KMS-11 (cell line): ENCODE measurements at regions not wholly inside any gene's neighbourhood (a gene's known extent, or its start where the extent isn't known, plus 50 kb on each side); places are given as distances from the start of the nearest gene placed in this dataset.

Source experiments
- H2AFZ ChIP-seq: fragments of 200-600 bp; sonication (generic); 2 replicates; pipeline ENCODE4 v1.6.1; 2016; ENCODE audit warnings: antibody characterized with exemption, mixed run types, low read depth
- H3K27ac ChIP-seq: fragments of 200-600 bp; sonication (generic); 2 replicates; pipeline ENCODE4 v1.6.1; 2016; ENCODE audit warnings: mild to moderate bottlenecking, mixed run types
- H3K27me3 ChIP-seq: fragments of 200-600 bp; sonication (generic); 2 replicates; pipeline ENCODE4 v1.6.1; 2017; ENCODE audit warnings: mild to moderate bottlenecking, low read depth, mixed run types, moderate library complexity; ENCODE audit not compliant: insufficient read depth
- H3K36me3 ChIP-seq: fragments of 200-600 bp; sonication (generic); 2 replicates; pipeline ENCODE4 v1.6.1; 2017; ENCODE audit warnings: mild to moderate bottlenecking, mixed run types; ENCODE audit not compliant: insufficient read depth
- H3K4me1 ChIP-seq: fragments of 200-600 bp; sonication (generic); 2 replicates; pipeline ENCODE4 v1.6.1; 2016; ENCODE audit warnings: mild to moderate bottlenecking, low read depth, mixed run types; ENCODE audit not compliant: poor library complexity, severe bottlenecking
- H3K4me2 ChIP-seq: fragments of 200-600 bp; sonication (generic); 2 replicates; pipeline ENCODE4 v1.7.0; 2016; ENCODE audit warnings: mild to moderate bottlenecking, mixed run types
- H3K4me3 ChIP-seq: fragments of 200-600 bp; sonication (generic); IDR thresholded peaks from 2 replicates; pipeline ENCODE4 v1.6.1; 2017; ENCODE audit warnings: low read depth, low read length, mixed read lengths; ENCODE audit not compliant: insufficient read depth
- H3K79me2 ChIP-seq: fragments of 200-600 bp; sonication (generic); 2 replicates; pipeline ENCODE4 v1.6.1; 2016; ENCODE audit warnings: low read depth, mixed run types; ENCODE audit not compliant: insufficient read depth
- H3K9ac ChIP-seq: fragments of 200-600 bp; sonication (generic); 2 replicates; pipeline ENCODE4 v1.6.1; 2016; ENCODE audit warnings: mild to moderate bottlenecking, mixed run types
- H4K20me1 ChIP-seq: fragments of 200-600 bp; sonication (generic); 2 replicates; pipeline ENCODE4 v1.6.1; 2016; ENCODE audit warnings: mild to moderate bottlenecking, mixed run types; ENCODE audit not compliant: insufficient read depth
- TF ChIP-seq, protein P1 (sequence below): fragments of 200-600 bp; sonication (generic); conservative IDR thresholded peaks from 2 replicates; pipeline ENCODE4 v1.6.1; 2017; ENCODE audit warnings: low read depth, mild to moderate bottlenecking, antibody characterized with exemption, low read length, moderate library complexity, mixed read lengths

DNA sequence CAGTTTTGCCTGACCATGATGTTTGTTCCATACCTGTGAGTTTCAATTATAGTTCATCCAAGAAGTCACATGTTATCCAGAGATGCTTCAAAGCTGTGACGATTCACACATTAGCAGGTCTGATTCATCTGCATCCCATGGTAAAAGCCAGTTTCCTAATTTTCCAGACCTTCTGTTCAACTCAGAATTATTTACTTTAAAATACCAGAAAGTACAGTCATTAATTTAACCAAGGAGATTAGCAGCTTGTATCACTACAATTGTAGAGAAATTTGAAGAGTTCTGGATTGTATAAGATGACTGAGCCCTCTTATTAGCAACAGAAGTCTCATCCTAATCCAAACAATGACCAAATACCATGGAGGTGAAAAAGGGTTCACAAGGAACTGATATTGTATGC, 76.1 kb upstream of the THBS1 start:
- H3K4me3 ChIP-seq: no peak overlapping the region
- TF ChIP-seq, protein P1, sequence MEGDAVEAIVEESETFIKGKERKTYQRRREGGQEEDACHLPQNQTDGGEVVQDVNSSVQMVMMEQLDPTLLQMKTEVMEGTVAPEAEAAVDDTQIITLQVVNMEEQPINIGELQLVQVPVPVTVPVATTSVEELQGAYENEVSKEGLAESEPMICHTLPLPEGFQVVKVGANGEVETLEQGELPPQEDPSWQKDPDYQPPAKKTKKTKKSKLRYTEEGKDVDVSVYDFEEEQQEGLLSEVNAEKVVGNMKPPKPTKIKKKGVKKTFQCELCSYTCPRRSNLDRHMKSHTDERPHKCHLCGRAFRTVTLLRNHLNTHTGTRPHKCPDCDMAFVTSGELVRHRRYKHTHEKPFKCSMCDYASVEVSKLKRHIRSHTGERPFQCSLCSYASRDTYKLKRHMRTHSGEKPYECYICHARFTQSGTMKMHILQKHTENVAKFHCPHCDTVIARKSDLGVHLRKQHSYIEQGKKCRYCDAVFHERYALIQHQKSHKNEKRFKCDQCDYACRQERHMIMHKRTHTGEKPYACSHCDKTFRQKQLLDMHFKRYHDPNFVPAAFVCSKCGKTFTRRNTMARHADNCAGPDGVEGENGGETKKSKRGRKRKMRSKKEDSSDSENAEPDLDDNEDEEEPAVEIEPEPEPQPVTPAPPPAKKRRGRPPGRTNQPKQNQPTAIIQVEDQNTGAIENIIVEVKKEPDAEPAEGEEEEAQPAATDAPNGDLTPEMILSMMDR: no peak
- peaks cover 42% of the 10 kb centered on the region for H3K4me1 ChIP-seq
- H3K36me3 ChIP-seq: no peaks in the 10 kb centered on the region
- no peaks in the 10 kb centered on the region for H3K27me3 ChIP-seq
- H3K27ac ChIP-seq: no peak overlapping the region
- no peaks in the 10 kb centered on the region for H4K20me1 ChIP-seq
- H3K4me2 ChIP-seq: no peak overlapping the region
- H3K79me2 ChIP-seq: no peaks in the 10 kb centered on the region
- no peak overlapping the region for H2AFZ ChIP-seq
- H3K9ac ChIP-seq: no peak overlapping the region

DNA sequence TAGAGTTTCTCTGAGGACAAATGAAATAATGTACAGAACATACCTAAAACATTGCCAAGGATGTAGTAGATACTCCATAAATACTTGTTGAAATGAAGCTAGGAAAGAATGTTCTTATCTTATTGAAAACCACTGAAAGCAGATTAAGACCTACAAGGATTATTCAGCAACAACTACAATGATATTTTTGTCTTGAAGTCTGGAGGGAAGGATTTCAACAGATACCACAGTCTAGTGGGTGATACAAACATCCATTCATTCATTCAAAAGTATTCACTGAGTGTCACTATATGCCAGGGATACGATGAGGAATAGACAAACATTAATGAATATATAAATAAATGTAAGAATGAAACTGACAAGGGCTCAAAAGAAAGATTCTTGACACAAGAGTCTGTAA, 74.7 kb upstream of the THBS1 start:
- no peak overlapping the region for H3K4me2 ChIP-seq
- no peaks in the 10 kb centered on the region for H3K36me3 ChIP-seq
- no peak overlapping the region for H3K4me3 ChIP-seq
- H4K20me1 ChIP-seq: no peaks in the 10 kb centered on the region
- no peak overlapping the region for H2AFZ ChIP-seq
- peaks cover 34% of the 10 kb centered on the region for H3K4me1 ChIP-seq
- no peak overlapping the region for H3K27ac ChIP-seq
- no peaks in the 10 kb centered on the region for H3K27me3 ChIP-seq
- no peaks in the 10 kb centered on the region for H3K79me2 ChIP-seq
- TF ChIP-seq, protein P1: no peak
- no peak overlapping the region for H3K9ac ChIP-seq

DNA sequence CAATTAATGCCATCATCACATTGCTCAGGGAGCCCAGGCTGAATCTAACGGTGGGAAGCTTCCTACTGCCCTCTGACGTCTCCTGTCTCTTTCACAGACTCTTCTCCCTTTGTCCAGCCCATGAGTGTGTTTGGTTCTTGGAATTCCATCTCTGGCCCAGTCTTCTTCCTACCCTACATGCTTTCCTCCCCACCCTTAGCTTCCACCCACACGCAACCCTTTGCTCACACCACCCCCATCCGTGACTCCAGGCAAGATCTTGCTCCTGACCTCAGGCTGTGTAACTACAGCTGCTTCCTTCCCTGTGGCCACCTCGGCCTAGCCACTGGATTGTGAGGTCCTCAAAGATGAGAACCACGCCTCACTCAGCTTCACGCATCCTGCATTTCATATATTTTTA, 72.3 kb upstream of the THBS1 start:
- H4K20me1 ChIP-seq: no peaks in the 10 kb centered on the region
- H3K36me3 ChIP-seq: no peaks in the 10 kb centered on the region
- H3K4me1 ChIP-seq: peaks cover 11% of the 10 kb centered on the region
- H3K27ac ChIP-seq: no peak overlapping the region
- no peak overlapping the region for H2AFZ ChIP-seq
- H3K9ac ChIP-seq: no peak overlapping the region
- H3K4me3 ChIP-seq: no peak overlapping the region
- H3K79me2 ChIP-seq: no peaks in the 10 kb centered on the region
- H3K4me2 ChIP-seq: no peak overlapping the region
- no peaks in the 10 kb centered on the region for H3K27me3 ChIP-seq
- TF ChIP-seq, protein P1: no peak

- H2AFZ ChIP-seq: no peak overlapping the region
- H3K27ac ChIP-seq: no peak overlapping the region
- TF ChIP-seq, protein P1: no peak
- no peaks in the 10 kb centered on the region for H4K20me1 ChIP-seq
- H3K4me2 ChIP-seq: no peak overlapping the region
- no peaks in the 10 kb centered on the region for H3K36me3 ChIP-seq
- H3K27me3 ChIP-seq: no peaks in the 10 kb centered on the region
- H3K4me1 ChIP-seq: peaks cover 11% of the 10 kb centered on the region
- H3K9ac ChIP-seq: no peak overlapping the region
- no peak overlapping the region for H3K4me3 ChIP-seq
- no peaks in the 10 kb centered on the region for H3K79me2 ChIP-seq
Measured at GRCh38 chr15:39510001-39510701, 70.7 kb upstream of the THBS1 start.
